Stromal cell of bone marrow (primary cell): ENCODE measurements at regions not wholly inside any gene's neighbourhood (a gene's known extent, or its start where the extent isn't known, plus 50 kb on each side); places are given as distances from the start of the nearest gene placed in this dataset.
"Not testable (repeated sequence)": the region's sequence is repeated elsewhere in the genome, so short reads cannot be mapped to it uniquely, and the experiment has no call there.

Source experiments
- DNase-seq: peaks from one replicate; pipeline ENCODE4 v3.0.0-alpha.2; 2012; ENCODE audit warnings: low read depth

- DNase-seq = no peak
Measured at GRCh38 chr3:26369133-26369532, 253.4 kb upstream of the LRRC3B start.

- DNase-seq = no peak
Measured at GRCh38 chr3:26375843-26376530, 246.6 kb upstream of the LRRC3B start.

- no peak for DNase-seq
Measured at GRCh38 chr3:26381411-26381810, 241.2 kb upstream of the LRRC3B start.

- DNase-seq = no peak
Measured at GRCh38 chr3:26406636-26407035, 215.9 kb upstream of the LRRC3B start.

GRCh38 chr3:26418553-26418952 is 204.0 kb upstream of the LRRC3B start:
- DNase-seq = no peak

GRCh38 chr3:26422415-26422814 is 200.2 kb upstream of the LRRC3B start:
- no peak for DNase-seq

GRCh38 chr3:26425076-26425475 is 197.5 kb upstream of the LRRC3B start:
- DNase-seq = no peak

- no peak for DNase-seq
Measured at GRCh38 chr3:26428992-26429391, 193.6 kb upstream of the LRRC3B start.

GRCh38 chr3:26437678-26438077 is 184.9 kb upstream of the LRRC3B start:
- peak; percentile 1 for DNase-seq

GRCh38 chr3:26438325-26438940 is 184.1 kb upstream of the LRRC3B start:
- no peak for DNase-seq

GRCh38 chr3:26438981-26439884 is 183.3 kb upstream of the LRRC3B start:
- DNase-seq = no peak

GRCh38 chr3:26449996-26450395 is 172.6 kb upstream of the LRRC3B start:
- DNase-seq = no peak

GRCh38 chr3:26452363-26452762 is 170.2 kb upstream of the LRRC3B start:
- no peak for DNase-seq

GRCh38 chr3:26460985-26461384 is 161.6 kb upstream of the LRRC3B start:
- no peak for DNase-seq

- DNase-seq = no peak
Measured at GRCh38 chr3:26472345-26472744, 150.2 kb upstream of the LRRC3B start.

GRCh38 chr3:26474706-26475105 is 147.9 kb upstream of the LRRC3B start:
- no peak for DNase-seq

GRCh38 chr3:26480377-26480776 is 142.2 kb upstream of the LRRC3B start:
- no peak for DNase-seq

- DNase-seq = no peak
Measured at GRCh38 chr3:26484140-26484539, 138.4 kb upstream of the LRRC3B start.

GRCh38 chr3:26498271-26498670 is 124.3 kb upstream of the LRRC3B start:
- no peak for DNase-seq

GRCh38 chr3:26505399-26505798 is 117.2 kb upstream of the LRRC3B start:
- DNase-seq = no peak

GRCh38 chr3:26514445-26515029 is 108.0 kb upstream of the LRRC3B start:
- not testable (repeated sequence) for DNase-seq

- DNase-seq = no peak
Measured at GRCh38 chr3:26515351-26515750, 107.2 kb upstream of the LRRC3B start.

- DNase-seq = no peak
Measured at GRCh38 chr3:26521261-26521660, 101.3 kb upstream of the LRRC3B start.
